ENCODE measurements at regions not wholly inside any gene's neighbourhood (a gene's known extent, or its start where the extent isn't known, plus 50 kb on each side); places are given as distances from the start of the nearest gene placed in this dataset.
A peak's percentile ranks its signal among the peaks of the same experiment; 100 is the strongest.

DNA sequence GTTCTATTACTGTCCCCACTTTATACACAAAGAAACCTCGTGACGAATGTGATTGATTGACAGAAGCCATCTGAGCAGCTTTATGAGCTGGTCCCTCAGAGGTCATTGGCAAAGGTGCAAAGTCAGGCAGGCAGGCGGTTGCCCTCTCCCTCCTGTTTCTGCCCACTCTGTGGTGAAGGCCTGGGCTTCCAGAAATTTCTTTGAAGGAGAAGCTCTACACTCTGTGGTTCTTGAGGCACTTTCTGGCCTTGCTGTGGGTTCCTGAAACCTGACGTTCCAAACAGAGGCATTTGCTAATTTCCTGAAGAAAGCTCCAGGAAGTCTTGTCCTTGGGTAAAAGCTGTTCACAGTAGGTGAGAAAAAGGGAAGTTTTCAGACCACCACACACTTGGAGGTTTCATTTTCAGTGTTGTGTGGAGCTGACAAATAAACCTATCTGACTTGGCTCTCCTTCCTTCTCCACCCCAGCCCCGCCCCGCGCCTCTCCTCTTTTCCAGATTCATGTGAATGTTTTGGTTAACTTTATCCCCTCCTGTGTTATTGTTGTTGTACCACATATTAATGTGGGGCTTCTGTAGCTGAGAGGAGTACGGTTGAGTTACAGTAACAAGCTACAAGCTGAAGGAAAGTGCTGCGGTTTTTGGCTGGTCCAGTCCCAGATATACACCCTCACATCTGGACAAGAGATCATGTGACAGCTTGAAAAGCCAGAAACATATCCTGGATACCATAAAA lies 274.1 kb downstream of the CLIC5 start:
- 48 to 65% (median 53%) methylated on average over 9 of the region's 9 CpGs for WGBS, 3 donors
- H3K27ac ChIP-seq (ENCODE audit: low read depth in 1 of 3, low read length in 2 of 3), result peak overlapping the region in 1 of 3 donors; percentile 59

GRCh38 chr6:45739058-45739457 lies 276.6 kb downstream of the CLIC5 start:
- H3K27me3 ChIP-seq (ENCODE audit: control insufficient read depth in 3 of 3, insufficient read depth in 3 of 3, low read length in 3 of 3), result no peaks in the 10 kb centered on the region
- no peaks in the 10 kb centered on the region for H3K36me3 ChIP-seq (ENCODE audit: control insufficient read depth in 3 of 3, insufficient read depth in 2 of 3, low read depth in 1 of 3, low read length in 3 of 3)
- H3K9me3 ChIP-seq (ENCODE audit: control insufficient read depth in 2 of 2, insufficient read depth in 1 of 2, low read depth in 1 of 2, low read length in 1 of 2), result no peaks in the 10 kb centered on the region
- H3K4me3 ChIP-seq (ENCODE audit: low read depth in 1 of 3, low read length in 3 of 3), result no peak overlapping the region
- no peak overlapping the region for H3K27ac ChIP-seq (ENCODE audit: low read depth in 1 of 3, low read length in 2 of 3)
- DNase-seq (no peak), FAIRE-seq (no peak)
- peaks cover 0 to 7% (median 0%) of the 10 kb centered on the region in 3 donors for H3K4me1 ChIP-seq (ENCODE audit: control insufficient read depth in 3 of 3, insufficient read depth in 2 of 3, low read depth in 1 of 3, low read length in 2 of 3)
- WGBS, 3 donors, result 92 to 96% (median 94%) methylated on average over 3 of the region's 3 CpGs

More for the DNA sequence above, 274.1 kb downstream of the CLIC5 start:
- Histone ChIP-seq H3K4me1 (ENCODE audit: control insufficient read depth in 3 of 3, insufficient read depth in 2 of 3, low read depth in 1 of 3, low read length in 2 of 3) (peaks cover 0 to 7% (median 0%) of the 10 kb centered on the region in 3 donors), H3K36me3 (ENCODE audit: control insufficient read depth in 3 of 3, insufficient read depth in 2 of 3, low read depth in 1 of 3, low read length in 3 of 3) (no peaks in the 10 kb centered on the region), H3K9me3 (ENCODE audit: control insufficient read depth in 2 of 2, insufficient read depth in 1 of 2, low read depth in 1 of 2, low read length in 1 of 2) (no peaks in the 10 kb centered on the region), H3K27me3 (ENCODE audit: control insufficient read depth in 3 of 3, insufficient read depth in 3 of 3, low read length in 3 of 3) (no peaks in the 10 kb centered on the region), H3K4me3 (ENCODE audit: low read depth in 1 of 3, low read length in 3 of 3) (no peak overlapping the region)
- no peak for FAIRE-seq
- DNase-seq, result peak in 1 of 2 donors; percentile 29

GRCh38 chr6:45738057-45738455 lies 277.6 kb downstream of the CLIC5 start:
- FAIRE-seq, result no peak
- H3K4me3 ChIP-seq (ENCODE audit: low read depth in 1 of 3, low read length in 3 of 3), result no peak overlapping the region
- peaks cover 0 to 7% (median 0%) of the 10 kb centered on the region in 3 donors for H3K4me1 ChIP-seq (ENCODE audit: control insufficient read depth in 3 of 3, insufficient read depth in 2 of 3, low read depth in 1 of 3, low read length in 2 of 3)
- no peaks in the 10 kb centered on the region for H3K27me3 ChIP-seq (ENCODE audit: control insufficient read depth in 3 of 3, insufficient read depth in 3 of 3, low read length in 3 of 3)
- no peaks in the 10 kb centered on the region for H3K9me3 ChIP-seq (ENCODE audit: control insufficient read depth in 2 of 2, insufficient read depth in 1 of 2, low read depth in 1 of 2, low read length in 1 of 2)
- no peaks in the 10 kb centered on the region for H3K36me3 ChIP-seq (ENCODE audit: control insufficient read depth in 3 of 3, insufficient read depth in 2 of 3, low read depth in 1 of 3, low read length in 3 of 3)
- no peak overlapping the region for H3K27ac ChIP-seq (ENCODE audit: low read depth in 1 of 3, low read length in 2 of 3)
- 75 to 87% (median 80%) methylated on average over 5 of the region's 5 CpGs for WGBS, 3 donors
- no peak for DNase-seq

DNA sequence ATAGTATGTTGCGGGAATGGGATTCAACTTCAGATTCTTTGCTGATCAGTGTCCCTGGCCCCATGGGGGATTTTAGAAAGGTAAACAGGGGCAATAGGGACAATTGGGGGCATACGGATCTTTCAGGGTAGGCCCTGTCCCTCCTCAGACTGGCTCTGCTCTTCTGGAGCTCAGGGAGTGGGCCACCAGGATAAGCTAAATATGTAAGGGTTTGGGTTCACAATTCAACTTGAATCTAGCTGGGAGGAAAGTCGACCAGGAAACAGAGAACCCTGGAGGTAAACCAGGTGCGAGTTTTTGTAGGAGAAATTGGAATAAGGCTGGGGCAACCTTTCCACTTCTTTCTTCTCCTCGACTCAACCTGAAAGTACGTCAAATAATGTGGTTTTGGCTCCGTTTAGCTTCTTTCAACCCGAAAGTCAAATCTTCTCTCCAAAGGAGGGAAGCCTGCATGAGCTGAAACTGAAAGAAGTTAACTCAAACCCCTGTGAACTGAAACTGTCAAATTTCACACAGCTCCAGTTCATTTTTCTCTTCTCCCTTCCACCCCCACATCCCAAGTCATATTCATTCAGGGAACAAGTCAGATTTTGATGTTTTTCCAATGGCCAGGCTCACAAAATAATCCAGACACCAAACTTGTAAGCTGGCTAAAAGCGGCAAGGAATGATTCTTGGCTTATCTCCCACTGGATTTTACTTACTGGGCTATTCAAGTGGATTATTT lies 278.2 kb downstream of the CLIC5 start:
- no peaks in the 10 kb centered on the region for H3K36me3 ChIP-seq (ENCODE audit: control insufficient read depth in 3 of 3, insufficient read depth in 2 of 3, low read depth in 1 of 3, low read length in 3 of 3)
- 65 to 75% (median 67%) methylated on average over 9 of the region's 9 CpGs for WGBS, 3 donors
- H3K9me3 ChIP-seq (ENCODE audit: control insufficient read depth in 2 of 2, insufficient read depth in 1 of 2, low read depth in 1 of 2, low read length in 1 of 2), result no peaks in the 10 kb centered on the region
- DNase-seq (no peak), FAIRE-seq (no peak)
- no peak overlapping the region for H3K27ac ChIP-seq (ENCODE audit: low read depth in 1 of 3, low read length in 2 of 3)
- H3K4me1 ChIP-seq (ENCODE audit: control insufficient read depth in 3 of 3, insufficient read depth in 2 of 3, low read depth in 1 of 3, low read length in 2 of 3), result peaks cover 0 to 7% (median 0%) of the 10 kb centered on the region in 3 donors
- no peak overlapping the region for H3K4me3 ChIP-seq (ENCODE audit: low read depth in 1 of 3, low read length in 3 of 3)
- H3K27me3 ChIP-seq (ENCODE audit: control insufficient read depth in 3 of 3, insufficient read depth in 3 of 3, low read length in 3 of 3), result no peaks in the 10 kb centered on the region

- no peak for DNase-seq
- no peaks in the 10 kb centered on the region for H3K27me3 ChIP-seq (ENCODE audit: control insufficient read depth in 3 of 3, insufficient read depth in 3 of 3, low read length in 3 of 3)
- no peaks in the 10 kb centered on the region for H3K36me3 ChIP-seq (ENCODE audit: control insufficient read depth in 3 of 3, insufficient read depth in 2 of 3, low read depth in 1 of 3, low read length in 3 of 3)
- peaks cover 0 to 3% (median 0%) of the 10 kb centered on the region in 3 donors for H3K4me1 ChIP-seq (ENCODE audit: control insufficient read depth in 3 of 3, insufficient read depth in 2 of 3, low read depth in 1 of 3, low read length in 2 of 3)
- no peak overlapping the region for H3K4me3 ChIP-seq (ENCODE audit: low read depth in 1 of 3, low read length in 3 of 3)
- no peak overlapping the region for H3K27ac ChIP-seq (ENCODE audit: low read depth in 1 of 3, low read length in 2 of 3)
- FAIRE-seq, result no peak
- H3K9me3 ChIP-seq (ENCODE audit: control insufficient read depth in 2 of 2, insufficient read depth in 1 of 2, low read depth in 1 of 2, low read length in 1 of 2), result no peaks in the 10 kb centered on the region
- 73 to 90% (median 78%) methylated on average over 5 of the region's 5 CpGs for WGBS, 3 donors
Measured at GRCh38 chr6:45736134-45736533, 279.5 kb downstream of the CLIC5 start.

DNA sequence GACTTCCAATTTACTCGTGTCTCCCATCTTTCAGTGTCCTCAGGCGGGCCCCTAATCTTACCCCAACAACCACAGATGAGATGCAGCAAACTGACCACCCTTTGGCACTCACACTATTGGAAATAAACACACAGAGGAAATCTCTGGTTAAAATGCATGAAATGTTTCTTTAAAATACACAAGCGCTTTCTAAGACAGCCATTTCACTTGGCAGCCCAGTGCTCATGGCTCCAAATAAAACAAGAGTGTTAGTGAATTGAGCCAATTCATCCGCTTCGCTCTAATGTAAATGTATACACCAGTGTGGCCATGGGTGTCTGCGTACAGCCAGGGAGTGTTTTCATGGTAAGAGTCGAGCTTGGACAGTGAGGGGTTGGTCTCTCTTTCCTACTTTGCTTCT lies 282.9 kb downstream of the CLIC5 start:
- no peaks in the 10 kb centered on the region for H3K4me1 ChIP-seq (ENCODE audit: control insufficient read depth in 3 of 3, insufficient read depth in 2 of 3, low read depth in 1 of 3, low read length in 2 of 3)
- peak in 1 of 2 donors; percentile 16 for DNase-seq
- FAIRE-seq, result no peak
- H3K36me3 ChIP-seq (ENCODE audit: control insufficient read depth in 3 of 3, insufficient read depth in 2 of 3, low read depth in 1 of 3, low read length in 3 of 3), result no peaks in the 10 kb centered on the region
- H3K4me3 ChIP-seq (ENCODE audit: low read depth in 1 of 3, low read length in 3 of 3), result no peak overlapping the region
- 64 to 78% (median 73%) methylated on average over 7 of the region's 7 CpGs for WGBS, 3 donors
- no peaks in the 10 kb centered on the region for H3K27me3 ChIP-seq (ENCODE audit: control insufficient read depth in 3 of 3, insufficient read depth in 3 of 3, low read length in 3 of 3)
- no peaks in the 10 kb centered on the region for H3K9me3 ChIP-seq (ENCODE audit: control insufficient read depth in 2 of 2, insufficient read depth in 1 of 2, low read depth in 1 of 2, low read length in 1 of 2)
- no peak overlapping the region for H3K27ac ChIP-seq (ENCODE audit: low read depth in 1 of 3, low read length in 2 of 3)

- Histone ChIP-seq H3K27ac (ENCODE audit: low read depth in 1 of 3, low read length in 2 of 3) (no peak overlapping the region), H3K36me3 (ENCODE audit: control insufficient read depth in 3 of 3, insufficient read depth in 2 of 3, low read depth in 1 of 3, low read length in 3 of 3) (no peaks in the 10 kb centered on the region), H3K4me1 (ENCODE audit: control insufficient read depth in 3 of 3, insufficient read depth in 2 of 3, low read depth in 1 of 3, low read length in 2 of 3) (no peaks in the 10 kb centered on the region), H3K9me3 (ENCODE audit: control insufficient read depth in 2 of 2, insufficient read depth in 1 of 2, low read depth in 1 of 2, low read length in 1 of 2) (no peaks in the 10 kb centered on the region), H3K27me3 (ENCODE audit: control insufficient read depth in 3 of 3, insufficient read depth in 3 of 3, low read length in 3 of 3) (no peaks in the 10 kb centered on the region), H3K4me3 (ENCODE audit: low read depth in 1 of 3, low read length in 3 of 3) (no peak overlapping the region)
- FAIRE-seq (no peak), DNase-seq (no peak)
- WGBS, 3 donors, result 87 to 100% (median 96%) methylated on average over 1 of the region's 1 CpG
Measured at GRCh38 chr6:45730232-45730631, 285.4 kb downstream of the CLIC5 start.

DNA sequence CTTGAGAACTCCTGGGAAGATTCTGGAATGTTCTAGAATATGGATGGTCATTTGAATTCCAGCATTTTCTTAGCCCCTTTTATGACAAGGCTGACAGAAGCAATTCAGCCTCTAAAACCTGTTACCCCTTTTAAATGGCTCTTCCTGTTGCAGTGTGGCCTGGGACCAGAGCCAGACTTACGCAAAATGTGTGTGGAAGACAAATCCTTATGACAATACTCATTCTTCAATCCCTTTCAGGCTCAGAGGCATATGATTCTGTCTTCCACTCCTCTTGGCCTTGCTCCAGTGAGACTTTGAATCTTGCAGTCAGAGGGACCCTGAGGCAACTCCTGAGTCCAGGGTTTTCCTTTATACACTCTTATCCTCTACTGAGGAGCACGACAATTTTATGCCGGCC lies 287.0 kb downstream of the CLIC5 start:
- Histone ChIP-seq H3K27ac (ENCODE audit: low read depth in 1 of 3, low read length in 2 of 3) (no peak overlapping the region), H3K27me3 (ENCODE audit: control insufficient read depth in 3 of 3, insufficient read depth in 3 of 3, low read length in 3 of 3) (no peaks in the 10 kb centered on the region), H3K4me1 (ENCODE audit: control insufficient read depth in 3 of 3, insufficient read depth in 2 of 3, low read depth in 1 of 3, low read length in 2 of 3) (no peaks in the 10 kb centered on the region), H3K36me3 (ENCODE audit: control insufficient read depth in 3 of 3, insufficient read depth in 2 of 3, low read depth in 1 of 3, low read length in 3 of 3) (no peaks in the 10 kb centered on the region), H3K9me3 (ENCODE audit: control insufficient read depth in 2 of 2, insufficient read depth in 1 of 2, low read depth in 1 of 2, low read length in 1 of 2) (no peaks in the 10 kb centered on the region), H3K4me3 (ENCODE audit: low read depth in 1 of 3, low read length in 3 of 3) (no peak overlapping the region)
- DNase-seq (peak in 1 of 2 donors; percentile 13), FAIRE-seq (no peak)
- whole genome bisulfite sequencing, 3 donors, result 42 to 56% (median 51%) methylated on average over 3 of the region's 3 CpGs
